ENCODE measurements at regions not wholly inside any gene's neighbourhood (a gene's known extent, or its start where the extent isn't known, plus 50 kb on each side); places are given as distances from the start of the nearest gene placed in this dataset.

DNA sequence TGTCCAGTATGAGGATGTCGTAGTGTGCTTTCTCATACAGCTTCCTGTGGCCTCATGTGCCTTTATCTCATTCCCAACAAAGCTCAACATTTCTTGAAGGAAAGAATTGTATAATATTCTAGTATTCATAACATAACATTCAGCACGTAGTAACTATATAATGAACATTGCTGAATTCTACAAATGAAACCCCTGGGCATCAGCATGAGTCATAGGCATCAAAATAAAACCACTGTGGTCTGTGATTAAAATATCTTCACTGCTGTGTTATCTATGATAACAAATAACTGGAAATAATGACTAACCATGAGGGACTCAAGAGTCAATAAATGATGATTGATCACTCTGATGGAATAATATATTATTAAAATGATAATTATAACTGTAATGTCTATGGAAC lies 255.2 kb downstream of the EMP1 start:
- H3K9me3 Mint-ChIP-seq: no peaks in the 10 kb centered on the region
- Histone ChIP-seq H3K9me3 (ENCODE audit: control insufficient read depth, insufficient read depth, low read length) (no peaks in the 10 kb centered on the region), H3K4me1 (ENCODE audit: control insufficient read depth, insufficient read depth, low read length) (no peaks in the 10 kb centered on the region), H3K36me3 (ENCODE audit: control insufficient read depth, insufficient read depth, low read length) (no peaks in the 10 kb centered on the region), H3K27ac (ENCODE audit: low read length) (no peak overlapping the region), H3K27me3 (ENCODE audit: control insufficient read depth, insufficient read depth, low read length) (no peaks in the 10 kb centered on the region), H3K4me3 (ENCODE audit: low read length) (no peak overlapping the region)
- H3K27me3 Mint-ChIP-seq (ENCODE audit: low read depth in 2 of 2): peaks cover 0 to 2% of the 10 kb centered on the region in 2 donors
- H3K4me1 Mint-ChIP-seq: no peaks in the 10 kb centered on the region
- DNase-seq (no peak), ATAC-seq (no peak)
- H3K4me3 Mint-ChIP-seq: no peak overlapping the region
- no peaks in the 10 kb centered on the region for H3K36me3 Mint-ChIP-seq
- WGBS (ENCODE audit: insufficient coverage): 100% methylated on average over 1 of the region's 2 CpGs
- intact Hi-C loops (cut with micrococcal nuclease): no loop called here
- TF ChIP-seq, protein P1, sequence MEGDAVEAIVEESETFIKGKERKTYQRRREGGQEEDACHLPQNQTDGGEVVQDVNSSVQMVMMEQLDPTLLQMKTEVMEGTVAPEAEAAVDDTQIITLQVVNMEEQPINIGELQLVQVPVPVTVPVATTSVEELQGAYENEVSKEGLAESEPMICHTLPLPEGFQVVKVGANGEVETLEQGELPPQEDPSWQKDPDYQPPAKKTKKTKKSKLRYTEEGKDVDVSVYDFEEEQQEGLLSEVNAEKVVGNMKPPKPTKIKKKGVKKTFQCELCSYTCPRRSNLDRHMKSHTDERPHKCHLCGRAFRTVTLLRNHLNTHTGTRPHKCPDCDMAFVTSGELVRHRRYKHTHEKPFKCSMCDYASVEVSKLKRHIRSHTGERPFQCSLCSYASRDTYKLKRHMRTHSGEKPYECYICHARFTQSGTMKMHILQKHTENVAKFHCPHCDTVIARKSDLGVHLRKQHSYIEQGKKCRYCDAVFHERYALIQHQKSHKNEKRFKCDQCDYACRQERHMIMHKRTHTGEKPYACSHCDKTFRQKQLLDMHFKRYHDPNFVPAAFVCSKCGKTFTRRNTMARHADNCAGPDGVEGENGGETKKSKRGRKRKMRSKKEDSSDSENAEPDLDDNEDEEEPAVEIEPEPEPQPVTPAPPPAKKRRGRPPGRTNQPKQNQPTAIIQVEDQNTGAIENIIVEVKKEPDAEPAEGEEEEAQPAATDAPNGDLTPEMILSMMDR (IDR thresholded peaks at IDR 0.05): no peak
- no peak overlapping the region for H3K27ac Mint-ChIP-seq

DNA sequence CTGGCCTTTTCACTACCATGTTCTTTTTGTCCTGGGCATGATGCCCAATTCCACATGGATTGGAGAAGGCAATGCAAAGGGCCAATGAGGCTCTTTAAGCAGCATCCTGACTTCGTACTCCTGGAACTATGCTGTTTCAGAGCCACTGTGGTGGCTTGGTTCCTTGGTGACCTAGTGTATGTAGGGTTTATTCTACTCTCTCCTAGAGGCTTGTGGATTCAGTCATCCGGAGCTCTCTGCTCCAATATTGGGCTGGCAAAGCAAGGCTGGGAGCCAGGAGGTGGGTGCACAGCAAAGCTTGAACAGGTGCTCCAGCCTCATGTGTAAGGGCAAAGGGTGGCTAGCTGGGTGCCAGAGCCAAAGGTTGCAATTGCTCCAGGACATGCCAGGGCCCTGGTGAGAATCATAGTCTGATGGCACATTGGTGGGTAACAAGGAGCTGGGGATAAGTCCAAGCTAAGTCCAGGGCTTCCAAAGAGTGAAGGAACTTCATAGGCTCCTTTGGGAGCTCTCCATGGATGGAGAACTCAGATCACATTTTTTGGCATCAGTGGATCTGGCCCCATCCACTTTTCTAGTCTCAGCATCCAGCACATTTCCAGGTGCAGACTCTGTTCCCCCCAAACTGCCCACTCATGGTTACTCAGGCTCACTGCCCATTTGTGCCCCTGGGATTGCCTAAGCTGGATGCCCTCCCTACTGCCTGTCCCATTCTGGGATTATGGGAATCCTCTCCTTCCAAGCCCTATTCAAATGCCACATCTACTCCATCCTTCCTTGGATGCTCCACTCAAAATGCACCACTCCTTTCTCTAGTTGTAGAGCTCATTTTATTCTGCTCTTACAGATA lies 253.9 kb downstream of the EMP1 start:
- H3K9me3 ChIP-seq (ENCODE audit: control insufficient read depth, insufficient read depth, low read length): no peaks in the 10 kb centered on the region
- H3K36me3 ChIP-seq (ENCODE audit: control insufficient read depth, insufficient read depth, low read length): no peaks in the 10 kb centered on the region
- H3K27me3 ChIP-seq (ENCODE audit: control insufficient read depth, insufficient read depth, low read length): no peaks in the 10 kb centered on the region
- no peak overlapping the region for H3K4me3 ChIP-seq (ENCODE audit: low read length)
- no peaks in the 10 kb centered on the region for H3K4me1 ChIP-seq (ENCODE audit: control insufficient read depth, insufficient read depth, low read length)
- no peak for ATAC-seq
- intact Hi-C loops (cut with micrococcal nuclease): no loop called here
- H3K27me3 Mint-ChIP-seq (ENCODE audit: low read depth in 2 of 2): peaks cover 0 to 2% of the 10 kb centered on the region in 2 donors
- DNase-seq: no peak
- peaks cover 0 to 2% of the 10 kb centered on the region in 2 donors for H3K9me3 Mint-ChIP-seq
- TF ChIP-seq, protein P1 (IDR thresholded peaks at IDR 0.05): no peak
- H3K4me1 Mint-ChIP-seq: no peaks in the 10 kb centered on the region
- no peaks in the 10 kb centered on the region for H3K36me3 Mint-ChIP-seq
- H3K27ac Mint-ChIP-seq: no peak overlapping the region
- WGBS (ENCODE audit: insufficient coverage): 87% methylated on average over 2 of the region's 2 CpGs
- no peak overlapping the region for H3K27ac ChIP-seq (ENCODE audit: low read length)
- H3K4me3 Mint-ChIP-seq: no peak overlapping the region

DNA sequence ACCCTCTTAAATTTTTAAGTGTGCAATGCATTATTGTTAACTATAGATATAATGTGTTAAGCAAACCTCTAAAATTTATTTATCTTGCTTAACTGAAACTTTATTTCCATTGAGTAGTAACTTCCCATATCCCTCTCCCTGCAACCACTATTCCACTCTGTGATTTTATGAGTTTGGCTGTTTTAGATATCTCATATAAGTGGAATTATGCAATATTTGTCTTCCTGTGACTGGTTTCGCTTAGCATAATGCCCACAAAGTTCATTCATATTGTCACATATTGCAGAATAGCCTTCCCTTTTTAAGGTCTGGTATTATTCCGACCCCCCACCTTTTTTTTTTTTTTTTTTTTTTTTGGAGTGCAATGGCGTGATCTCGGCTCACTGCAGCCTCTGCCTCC lies 247.6 kb downstream of the EMP1 start:
- no peak for ATAC-seq
- H3K9me3 Mint-ChIP-seq: peaks cover 0 to 2% of the 10 kb centered on the region in 2 donors
- no peaks in the 10 kb centered on the region for H3K9me3 ChIP-seq (ENCODE audit: control insufficient read depth, insufficient read depth, low read length)
- H3K36me3 ChIP-seq (ENCODE audit: control insufficient read depth, insufficient read depth, low read length): no peaks in the 10 kb centered on the region
- 76% methylated on average over 2 of the region's 4 CpGs for WGBS (ENCODE audit: insufficient coverage)
- peaks cover 5 to 8% of the 10 kb centered on the region in 2 donors for H3K27me3 Mint-ChIP-seq (ENCODE audit: low read depth in 2 of 2)
- no peak overlapping the region for H3K27ac ChIP-seq (ENCODE audit: low read length)
- no peak for DNase-seq
- H3K27ac Mint-ChIP-seq: no peak overlapping the region
- no peaks in the 10 kb centered on the region for H3K27me3 ChIP-seq (ENCODE audit: control insufficient read depth, insufficient read depth, low read length)
- H3K4me1 Mint-ChIP-seq: no peaks in the 10 kb centered on the region
- intact Hi-C loops (cut with micrococcal nuclease): no loop called here
- no peaks in the 10 kb centered on the region for H3K36me3 Mint-ChIP-seq
- H3K4me1 ChIP-seq (ENCODE audit: control insufficient read depth, insufficient read depth, low read length): no peaks in the 10 kb centered on the region
- TF ChIP-seq, protein P1 (IDR thresholded peaks at IDR 0.05): no peak
- no peak overlapping the region for H3K4me3 Mint-ChIP-seq
- H3K4me3 ChIP-seq (ENCODE audit: low read length): no peak overlapping the region

DNA sequence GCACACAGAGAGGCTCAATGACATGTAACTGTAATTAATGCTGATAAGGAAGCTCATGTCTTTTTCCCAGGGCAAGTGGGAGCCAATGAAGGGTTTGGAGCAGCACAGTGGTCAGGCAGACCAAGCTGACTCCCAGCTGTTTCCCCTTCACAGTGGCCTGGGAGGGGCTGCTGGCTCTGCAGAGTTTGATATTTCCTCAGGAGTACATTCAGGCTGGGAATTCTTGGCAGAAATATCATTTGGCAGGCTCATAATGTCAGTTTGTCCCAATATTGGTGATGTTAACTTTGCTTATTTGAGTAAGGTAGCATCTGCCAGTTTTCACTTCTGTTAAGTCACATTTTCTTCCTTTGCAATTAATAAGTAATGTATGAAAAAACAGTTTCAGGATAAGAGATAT lies 247.0 kb downstream of the EMP1 start:
- H3K4me1 Mint-ChIP-seq: no peaks in the 10 kb centered on the region
- Histone ChIP-seq H3K36me3 (ENCODE audit: control insufficient read depth, insufficient read depth, low read length) (no peaks in the 10 kb centered on the region), H3K4me3 (ENCODE audit: low read length) (no peak overlapping the region), H3K4me1 (ENCODE audit: control insufficient read depth, insufficient read depth, low read length) (no peaks in the 10 kb centered on the region), H3K27me3 (ENCODE audit: control insufficient read depth, insufficient read depth, low read length) (no peaks in the 10 kb centered on the region), H3K27ac (ENCODE audit: low read length) (no peak overlapping the region), H3K9me3 (ENCODE audit: control insufficient read depth, insufficient read depth, low read length) (no peaks in the 10 kb centered on the region)
- H3K36me3 Mint-ChIP-seq: no peaks in the 10 kb centered on the region
- no peak for ATAC-seq
- TF ChIP-seq, protein P1 (IDR thresholded peaks at IDR 0.05): no peak
- intact Hi-C loops (cut with micrococcal nuclease): no loop called here
- peaks cover 0 to 2% of the 10 kb centered on the region in 2 donors for H3K9me3 Mint-ChIP-seq
- no peak overlapping the region for H3K27ac Mint-ChIP-seq
- no peak for DNase-seq
- H3K4me3 Mint-ChIP-seq: no peak overlapping the region
- H3K27me3 Mint-ChIP-seq (ENCODE audit: low read depth in 2 of 2): peaks cover 5 to 8% of the 10 kb centered on the region in 2 donors
